Panc1 (cell line): ENCODE measurements at regions not wholly inside any gene's neighbourhood (a gene's known extent, or its start where the extent isn't known, plus 50 kb on each side); places are given as distances from the start of the nearest gene placed in this dataset.

Experiments
- ATAC-seq: fragments of 200-7000 bp; cut with Tn5 transposase; 2 replicates; pipeline ENCODE4 v1.9.1; 2020; ENCODE audit warnings: mild to moderate bottlenecking, moderate library complexity
- BruUV-seq: library from RNA; stranded (reverse); fragments of 400-500 nt; replicated peaks from 2 replicates; lab custom pipeline; 2021; lab: Mats Ljungman, UMichigan
- CTCF ChIA-PET: fragments of 300-600 bp; sonication (Branson Sonifier 250); formaldehyde crosslinking; loops from one replicate; lab custom pipeline; 2022; ENCODE audit warnings: antibody characterized with exemption; lab: Charles Lee
- POLR2A ChIA-PET: fragments of 300-600 bp; sonication (Branson Sonifier 250); formaldehyde crosslinking; loops from one replicate; lab custom pipeline; 2022; ENCODE audit warnings: antibody characterized with exemption; lab: Charles Lee
- DNase-seq: peaks from one replicate; pipeline ENCODE4 v3.0.0-alpha.2; 2010; ENCODE audit warnings: low read depth, low spot score
- H3K27ac ChIP-seq: 2 replicates; pipeline ENCODE4 v1.5.1; 2011; ENCODE audit warnings: mild to moderate bottlenecking, low read length, inconsistent platforms
- H3K27me3 ChIP-seq: fragments of 200-500 bp; sonication (Bioruptor generic); 2 replicates; pipeline ENCODE4 v1.6.0; 2014; ENCODE audit warnings: low read length, inconsistent platforms; ENCODE audit not compliant: control insufficient read depth, insufficient read depth
- H3K36me3 ChIP-seq: fragments of 200-500 bp; sonication (Bioruptor generic); 2 replicates; pipeline ENCODE4 v1.5.1; 2014; ENCODE audit warnings: inconsistent platforms, mild to moderate bottlenecking, low read length, moderate library complexity; ENCODE audit not compliant: control insufficient read depth, insufficient read depth
- H3K4me1 ChIP-seq: 2 replicates; pipeline ENCODE4 v1.5.1; 2011; ENCODE audit warnings: inconsistent platforms, mild to moderate bottlenecking, low read length, moderate library complexity; ENCODE audit not compliant: control insufficient read depth, insufficient read depth
- H3K4me3 ChIP-seq, 2 experiments: 2 replicates each; pipeline ENCODE4 v1.5.1; 2011 to 2012; ENCODE audit warnings: low read depth in 2 of 2, low read length in 2 of 2, mild to moderate bottlenecking in 2 of 2, inconsistent platforms in 1 of 2, moderate library complexity in 1 of 2
- H3K9me3 ChIP-seq: fragments of 200-500 bp; sonication (Bioruptor generic); 2 replicates; pipeline ENCODE4 v1.5.1; 2014; ENCODE audit warnings: low read depth, mild to moderate bottlenecking, inconsistent platforms, low read length, moderate library complexity; ENCODE audit not compliant: control insufficient read depth, insufficient read depth
- POLR2AphosphoS5 ChIP-seq: IDR thresholded peaks from 2 replicates; pipeline ENCODE4 v1.6.1; 2012; ENCODE audit warnings: mild to moderate bottlenecking, low read depth, low read length, moderate library complexity
- REST ChIP-seq, 2 experiments: IDR thresholded peaks; 2 replicates each; pipeline ENCODE4 v1.6.1; 2011 to 2012; ENCODE audit warnings: low read depth in 2 of 2, control low read depth in 1 of 2, low read length in 1 of 2, mild to moderate bottlenecking in 1 of 2, moderate library complexity in 1 of 2; ENCODE audit not compliant: insufficient read depth in 1 of 2
- SIN3A ChIP-seq: IDR thresholded peaks from 2 replicates; pipeline ENCODE4 v1.6.1; 2012; ENCODE audit warnings: low read depth, mild to moderate bottlenecking, low read length, moderate library complexity, borderline replicate concordance; ENCODE audit not compliant: insufficient read depth
- TCF7L2 ChIP-seq: IDR thresholded peaks from 2 replicates; pipeline ENCODE4 v1.6.1; 2011; ENCODE audit warnings: mild to moderate bottlenecking, low read depth, low read length, inconsistent platforms
- in situ Hi-C: cut with HindIII; loops from 2 replicates; pipeline ENCODE4 v1.10.0; 2016; ENCODE audit warnings: low sequenced_read_pairs, low pct_unique_long_range_greater_than_20kb
- intact Hi-C: fragments of 100-400 bp; cut with micrococcal nuclease; formaldehyde crosslinking; loops from one replicate; pipeline ENCODE4 v1.10.0; 2022; ENCODE audit not compliant: unreplicated experiment
- TF ChIP-seq, protein P1 (sequence below): fragments of 450-650 bp; IDR thresholded peaks from 2 replicates; pipeline ENCODE4 v1.5.1; 2017; ENCODE audit warnings: mild to moderate bottlenecking

GRCh38 chr14:61643555-61643954 lies 51.8 kb upstream of the HIF1A start:
- POLR2A ChIA-PET: no interaction called here
- Histone ChIP-seq H3K4me1 (no peaks in the 10 kb centered on the region), H3K9me3 (no peaks in the 10 kb centered on the region), H3K4me3 (no peak overlapping the region), H3K27ac (no peak overlapping the region), H3K27me3 (no peaks in the 10 kb centered on the region), H3K36me3 (no peaks in the 10 kb centered on the region)
- no peak for TF ChIP-seq POLR2AphosphoS5
- no peak for TF ChIP-seq TCF7L2
- TF ChIP-seq SIN3A: no peak
- TF ChIP-seq, protein P1, sequence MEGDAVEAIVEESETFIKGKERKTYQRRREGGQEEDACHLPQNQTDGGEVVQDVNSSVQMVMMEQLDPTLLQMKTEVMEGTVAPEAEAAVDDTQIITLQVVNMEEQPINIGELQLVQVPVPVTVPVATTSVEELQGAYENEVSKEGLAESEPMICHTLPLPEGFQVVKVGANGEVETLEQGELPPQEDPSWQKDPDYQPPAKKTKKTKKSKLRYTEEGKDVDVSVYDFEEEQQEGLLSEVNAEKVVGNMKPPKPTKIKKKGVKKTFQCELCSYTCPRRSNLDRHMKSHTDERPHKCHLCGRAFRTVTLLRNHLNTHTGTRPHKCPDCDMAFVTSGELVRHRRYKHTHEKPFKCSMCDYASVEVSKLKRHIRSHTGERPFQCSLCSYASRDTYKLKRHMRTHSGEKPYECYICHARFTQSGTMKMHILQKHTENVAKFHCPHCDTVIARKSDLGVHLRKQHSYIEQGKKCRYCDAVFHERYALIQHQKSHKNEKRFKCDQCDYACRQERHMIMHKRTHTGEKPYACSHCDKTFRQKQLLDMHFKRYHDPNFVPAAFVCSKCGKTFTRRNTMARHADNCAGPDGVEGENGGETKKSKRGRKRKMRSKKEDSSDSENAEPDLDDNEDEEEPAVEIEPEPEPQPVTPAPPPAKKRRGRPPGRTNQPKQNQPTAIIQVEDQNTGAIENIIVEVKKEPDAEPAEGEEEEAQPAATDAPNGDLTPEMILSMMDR: no peak
- TF ChIP-seq REST (IDR thresholded peaks at IDR 0.05; ENCODE audit: insufficient read depth in 1 of 2, low read depth in 2 of 2, low read length in 1 of 2): no peak
- ATAC-seq (no peak), DNase-seq (no peak)
- in situ Hi-C loops: no loop called here
- BruUV-seq: no TSS peak
- CTCF ChIA-PET: no interaction called here
- intact Hi-C loops: no loop called here

GRCh38 chr14:61644175-61644574 lies 51.1 kb upstream of the HIF1A start:
- ChIA-PET POLR2A (no interaction called here), CTCF (no interaction called here)
- Histone ChIP-seq H3K4me3 (no peak overlapping the region), H3K9me3 (no peaks in the 10 kb centered on the region), H3K27ac (no peak overlapping the region), H3K36me3 (no peaks in the 10 kb centered on the region), H3K4me1 (no peaks in the 10 kb centered on the region), H3K27me3 (no peaks in the 10 kb centered on the region)
- DNase-seq: no peak
- no TSS peak for BruUV-seq
- ATAC-seq: no peak
- TF ChIP-seq TCF7L2: no peak
- TF ChIP-seq REST (IDR thresholded peaks at IDR 0.05; ENCODE audit: insufficient read depth in 1 of 2, low read depth in 2 of 2, low read length in 1 of 2): no peak
- TF ChIP-seq POLR2AphosphoS5: no peak
- TF ChIP-seq SIN3A: no peak
- intact Hi-C loops: no loop called here
- in situ Hi-C loops: no loop called here
